Activated CD4-positive, alpha-beta T cell treated with anti-CD3 and anti-CD28 coated beads for 24 hours (primary cell): ENCODE measurements at regions not wholly inside any gene's neighbourhood (a gene's known extent, or its start where the extent isn't known, plus 50 kb on each side); places are given as distances from the start of the nearest gene placed in this dataset.
"Not testable (repeated sequence)": the region's sequence is repeated elsewhere in the genome, so short reads cannot be mapped to it uniquely, and the experiment has no call there.

Source experiments
- DNase-seq, 2 donors: peaks; one replicate each; pipeline ENCODE4 v3.0.0-alpha.2; 2020; ENCODE audit warnings: low read depth in 2 of 2

GRCh38 chr16:51977506-51977905 lies 569.4 kb downstream of the TOX3 start:
- DNase-seq, result not testable (repeated sequence)

- no peak for DNase-seq
Observed at GRCh38 chr16:51971184-51971583, 575.8 kb downstream of the TOX3 start.

- DNase-seq, result no peak
Observed at GRCh38 chr16:51968749-51969148, 578.2 kb downstream of the TOX3 start.

- no peak for DNase-seq
Observed at GRCh38 chr16:51967646-51968045, 579.3 kb downstream of the TOX3 start.

GRCh38 chr16:51960931-51961330 lies 586.0 kb downstream of the TOX3 start:
- no peak for DNase-seq

GRCh38 chr16:51953286-51953985 lies 593.5 kb downstream of the TOX3 start:
- no peak for DNase-seq

GRCh38 chr16:51952500-51952899 lies 594.4 kb downstream of the TOX3 start:
- no peak for DNase-seq

GRCh38 chr16:51951668-51952298 lies 595.2 kb downstream of the TOX3 start:
- DNase-seq, result no peak

- no peak for DNase-seq
Observed at GRCh38 chr16:51950118-51950780, 596.7 kb downstream of the TOX3 start.

- no peak for DNase-seq
Observed at GRCh38 chr16:51949282-51949681, 597.7 kb downstream of the TOX3 start.

GRCh38 chr16:51941412-51941811 lies 605.5 kb downstream of the TOX3 start:
- DNase-seq, result no peak

- DNase-seq, result no peak
Observed at GRCh38 chr16:51940183-51940582, 606.8 kb downstream of the TOX3 start.

- no peak for DNase-seq
Observed at GRCh38 chr16:51939378-51939871, 607.5 kb downstream of the TOX3 start.

GRCh38 chr16:51938861-51939260 lies 608.1 kb downstream of the TOX3 start:
- no peak for DNase-seq

- no peak for DNase-seq
Observed at GRCh38 chr16:51937771-51938170, 609.2 kb downstream of the TOX3 start.

- no peak for DNase-seq
Observed at GRCh38 chr16:51936846-51937245, 610.1 kb downstream of the TOX3 start.

GRCh38 chr16:51932317-51932716 lies 614.6 kb downstream of the TOX3 start:
- DNase-seq, result no peak

GRCh38 chr16:51931653-51932052 lies 615.3 kb downstream of the TOX3 start:
- DNase-seq, result no peak

GRCh38 chr16:51924744-51925143 lies 622.2 kb downstream of the TOX3 start:
- no peak for DNase-seq

- DNase-seq, result no peak
Observed at GRCh38 chr16:51922476-51922875, 624.5 kb downstream of the TOX3 start.

GRCh38 chr16:51919736-51920135 lies 627.2 kb downstream of the TOX3 start:
- no peak for DNase-seq

- DNase-seq, result no peak
Observed at GRCh38 chr16:51916814-51917213, 630.1 kb downstream of the TOX3 start.

GRCh38 chr16:51916231-51916630 lies 630.7 kb downstream of the TOX3 start:
- no peak for DNase-seq
